ENCODE measurements at regions not wholly inside any gene's neighbourhood (a gene's known extent, or its start where the extent isn't known, plus 50 kb on each side); places are given as distances from the start of the nearest gene placed in this dataset.

- no peak for TF ChIP-seq EZH2 (IDR thresholded peaks at IDR 0.05; ENCODE audit: borderline replicate concordance, low read depth, low read length, poor library complexity, severe bottlenecking)
- TF ChIP-seq CTCF (conservative IDR thresholded peaks at IDR 0.05; ENCODE audit: low read depth, low read length): no peak
- Histone ChIP-seq H3K36me3 (ENCODE audit: insufficient read depth, low read length, poor library complexity, severe bottlenecking) (no peaks in the 10 kb centered on the region), H3K4me1 (ENCODE audit: insufficient read depth, low read length, poor library complexity, severe bottlenecking) (no peaks in the 10 kb centered on the region), H3K4me3 (ENCODE audit: low read depth, low read length, poor library complexity, severe bottlenecking) (no peak overlapping the region), H3K27me3 (replicated peaks; ENCODE audit: insufficient read depth, low read depth, low read length, poor library complexity) (peaks cover 3% of the 10 kb centered on the region), H3K9me3 (ENCODE audit: low read depth, low read length, poor library complexity, severe bottlenecking) (no peaks in the 10 kb centered on the region), H3K27ac (ENCODE audit: low read depth, low read length, poor library complexity, severe bottlenecking) (no peak overlapping the region)
- intact Hi-C loops (cut with micrococcal nuclease; ENCODE audit: unreplicated experiment): no loop called here
- ChIA-PET POLR2A (ENCODE audit: low non-redundant PET) (no interaction called here), CTCF (no interaction called here)
- no TSS peak for BruUV-seq (replicated peaks)
- no peak for DNase-seq (ENCODE audit: low spot score)
Measured at GRCh38 chr10:84798312-84798711, 469.9 kb downstream of the CCSER2 start.

GRCh38 chr10:84801156-84801555 is 472.8 kb downstream of the CCSER2 start:
- POLR2A ChIA-PET (ENCODE audit: low non-redundant PET): no interaction called here
- H3K4me1 ChIP-seq (ENCODE audit: insufficient read depth, low read length, poor library complexity, severe bottlenecking): no peaks in the 10 kb centered on the region
- TF ChIP-seq EZH2 (IDR thresholded peaks at IDR 0.05; ENCODE audit: borderline replicate concordance, low read depth, low read length, poor library complexity, severe bottlenecking) (no peak), CTCF (conservative IDR thresholded peaks at IDR 0.05; ENCODE audit: low read depth, low read length) (no peak)
- intact Hi-C loops (cut with micrococcal nuclease; ENCODE audit: unreplicated experiment): no loop called here
- no peak overlapping the region for H3K27ac ChIP-seq (ENCODE audit: low read depth, low read length, poor library complexity, severe bottlenecking)
- no peaks in the 10 kb centered on the region for H3K36me3 ChIP-seq (ENCODE audit: insufficient read depth, low read length, poor library complexity, severe bottlenecking)
- H3K27me3 ChIP-seq (replicated peaks; ENCODE audit: insufficient read depth, low read depth, low read length, poor library complexity): peaks cover 3% of the 10 kb centered on the region
- H3K4me3 ChIP-seq (ENCODE audit: low read depth, low read length, poor library complexity, severe bottlenecking): no peak overlapping the region
- H3K9me3 ChIP-seq (ENCODE audit: low read depth, low read length, poor library complexity, severe bottlenecking): no peaks in the 10 kb centered on the region
- BruUV-seq (replicated peaks): no TSS peak
- no peak for DNase-seq (ENCODE audit: low spot score)
- CTCF ChIA-PET: no interaction called here

- Histone ChIP-seq H3K9me3 (ENCODE audit: low read depth, low read length, poor library complexity, severe bottlenecking) (no peaks in the 10 kb centered on the region), H3K4me1 (ENCODE audit: insufficient read depth, low read length, poor library complexity, severe bottlenecking) (no peaks in the 10 kb centered on the region), H3K27ac (ENCODE audit: low read depth, low read length, poor library complexity, severe bottlenecking) (no peak overlapping the region), H3K27me3 (replicated peaks; ENCODE audit: insufficient read depth, low read depth, low read length, poor library complexity) (no peaks in the 10 kb centered on the region), H3K4me3 (ENCODE audit: low read depth, low read length, poor library complexity, severe bottlenecking) (no peak overlapping the region), H3K36me3 (ENCODE audit: insufficient read depth, low read length, poor library complexity, severe bottlenecking) (no peaks in the 10 kb centered on the region)
- intact Hi-C loops (cut with micrococcal nuclease; ENCODE audit: unreplicated experiment): no loop called here
- no peak for DNase-seq (ENCODE audit: low spot score)
- TF ChIP-seq EZH2 (IDR thresholded peaks at IDR 0.05; ENCODE audit: borderline replicate concordance, low read depth, low read length, poor library complexity, severe bottlenecking): no peak
- BruUV-seq (replicated peaks): no TSS peak
- ChIA-PET CTCF (no interaction called here), POLR2A (ENCODE audit: low non-redundant PET) (no interaction called here)
Measured at GRCh38 chr10:84801916-84802315, 473.5 kb downstream of the CCSER2 start.

GRCh38 chr10:84805149-84805548 is 476.8 kb downstream of the CCSER2 start:
- intact Hi-C loops (cut with micrococcal nuclease; ENCODE audit: unreplicated experiment): no loop called here
- Histone ChIP-seq H3K27ac (ENCODE audit: low read depth, low read length, poor library complexity, severe bottlenecking) (no peak overlapping the region), H3K36me3 (ENCODE audit: insufficient read depth, low read length, poor library complexity, severe bottlenecking) (no peaks in the 10 kb centered on the region), H3K4me1 (ENCODE audit: insufficient read depth, low read length, poor library complexity, severe bottlenecking) (no peaks in the 10 kb centered on the region), H3K4me3 (ENCODE audit: low read depth, low read length, poor library complexity, severe bottlenecking) (no peak overlapping the region), H3K27me3 (replicated peaks; ENCODE audit: insufficient read depth, low read depth, low read length, poor library complexity) (no peaks in the 10 kb centered on the region), H3K9me3 (ENCODE audit: low read depth, low read length, poor library complexity, severe bottlenecking) (no peaks in the 10 kb centered on the region)
- BruUV-seq (replicated peaks): no TSS peak
- no peak for DNase-seq (ENCODE audit: low spot score)
- POLR2A ChIA-PET (ENCODE audit: low non-redundant PET): no interaction called here
- TF ChIP-seq CTCF (conservative IDR thresholded peaks at IDR 0.05; ENCODE audit: low read depth, low read length) (no peak), EZH2 (IDR thresholded peaks at IDR 0.05; ENCODE audit: borderline replicate concordance, low read depth, low read length, poor library complexity, severe bottlenecking) (no peak)
- CTCF ChIA-PET: no interaction called here
